IPS-NIHi7 (cell line): ENCODE measurements at regions not wholly inside any gene's neighbourhood (a gene's known extent, or its start where the extent isn't known, plus 50 kb on each side); places are given as distances from the start of the nearest gene placed in this dataset.

ENCODE experiments used
- DNase-seq: peaks from one replicate; pipeline ENCODE4 v3.0.0; 2012; ENCODE audit warnings: mixed read lengths; ENCODE audit errors: extremely low spot score

DNA sequence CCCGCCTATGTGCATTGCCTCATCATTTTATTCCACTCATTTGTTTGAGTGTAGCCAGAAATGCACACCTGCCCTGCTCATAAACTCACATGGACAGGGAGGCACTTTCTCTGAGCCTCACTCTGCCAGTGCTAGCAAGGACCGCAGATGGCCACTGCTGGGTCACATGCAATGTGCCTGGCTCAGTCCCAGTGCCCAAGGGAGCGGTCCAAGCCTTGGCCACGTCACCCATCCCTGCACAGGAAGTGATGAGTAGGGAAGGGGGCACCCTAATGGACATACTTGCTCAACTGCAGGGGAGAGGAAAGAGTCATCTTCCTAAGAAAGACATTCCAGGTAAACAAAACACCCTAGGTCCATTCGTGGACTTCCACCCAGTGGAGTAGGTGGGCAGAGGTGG lies 630.9 kb downstream of the IRX1 start:
- no peak for DNase-seq

- DNase-seq: no peak
Measured at GRCh38 chr5:4228708-4229107, 633.1 kb downstream of the IRX1 start.

- no peak for DNase-seq
Measured at GRCh38 chr5:4229414-4230292, 634.0 kb downstream of the IRX1 start.

- no peak for DNase-seq
Measured at GRCh38 chr5:4230471-4230785, 634.8 kb downstream of the IRX1 start.

- no peak for DNase-seq
Measured at GRCh38 chr5:4230786-4231641, 635.4 kb downstream of the IRX1 start.

- DNase-seq: no peak
Measured at GRCh38 chr5:4232084-4232483, 636.5 kb downstream of the IRX1 start.

DNA sequence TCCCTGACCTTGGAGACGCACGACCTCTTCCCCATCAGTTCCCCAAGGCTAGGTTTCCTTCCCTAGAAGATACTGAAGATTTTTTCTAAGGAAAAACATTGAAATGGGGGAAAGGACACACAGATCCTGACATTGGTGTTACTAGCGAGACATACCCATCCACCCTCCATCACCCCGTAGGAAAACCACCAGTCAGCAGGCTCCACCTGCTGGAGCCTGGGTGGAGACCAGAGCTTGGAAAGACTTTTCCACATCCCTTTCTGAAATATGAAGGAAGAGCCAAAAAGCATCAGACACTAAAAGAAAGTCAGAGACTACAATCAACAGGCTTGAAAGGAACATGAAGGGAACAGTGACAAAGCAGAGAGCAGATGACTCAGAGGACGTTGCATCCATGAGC lies 638.0 kb downstream of the IRX1 start:
- DNase-seq: peak; percentile 22

DNA sequence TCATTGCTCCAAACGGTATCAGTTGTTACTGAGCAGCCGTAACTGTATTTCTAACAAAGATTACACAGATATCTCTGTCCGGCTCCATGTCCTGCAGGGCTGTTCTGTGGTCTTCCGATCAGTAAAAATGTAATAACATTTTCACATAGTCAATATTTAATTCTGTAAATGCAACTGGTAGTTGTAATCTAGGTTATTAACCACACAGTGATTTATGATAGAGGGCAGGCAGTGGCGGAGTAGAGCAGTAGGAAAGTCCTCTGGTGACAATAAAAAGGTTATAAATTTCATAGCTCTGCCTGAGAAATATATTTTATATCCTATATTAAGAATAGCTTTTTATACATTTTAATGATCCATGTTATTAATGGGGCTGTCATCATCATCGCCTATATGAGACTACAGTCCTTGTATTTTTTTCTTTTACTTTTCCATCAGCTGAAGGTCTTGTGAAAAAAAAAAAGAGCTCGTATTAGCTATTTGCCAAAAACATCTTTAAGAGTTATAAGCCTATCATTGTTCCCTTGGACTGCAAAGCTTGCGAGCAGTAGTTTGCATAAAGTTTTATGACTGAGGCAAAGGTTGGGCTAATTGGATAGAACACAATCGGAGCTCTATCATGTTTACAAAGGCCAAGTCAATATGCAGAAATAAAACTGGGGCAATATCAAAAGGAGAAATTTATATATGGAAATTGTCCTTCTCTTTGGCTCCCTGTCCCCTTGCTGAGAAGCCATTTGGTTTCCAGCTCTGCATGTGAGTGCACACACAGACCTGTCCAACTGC lies 648.0 kb downstream of the IRX1 start:
- DNase-seq: no peak

DNA sequence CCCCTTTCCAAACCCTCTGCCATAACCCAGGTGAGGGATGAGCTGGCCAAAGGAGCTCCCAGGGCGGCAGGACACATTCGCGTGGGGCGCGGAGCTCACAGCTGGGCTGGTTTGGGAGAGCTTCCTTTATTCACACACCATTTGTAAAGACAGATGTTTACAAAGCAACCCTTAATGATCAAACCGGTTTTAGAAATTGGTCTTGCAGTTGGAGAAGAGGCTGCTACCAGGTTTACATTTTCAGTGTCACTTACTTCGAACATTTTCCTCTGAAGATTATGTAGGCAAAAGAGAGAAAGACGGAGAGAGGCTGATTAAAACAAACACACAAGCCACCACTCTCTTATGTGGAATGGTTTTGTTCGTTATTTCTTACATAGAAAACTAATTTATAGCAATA lies 648.7 kb downstream of the IRX1 start:
- no peak for DNase-seq

GRCh38 chr5:4245076-4245475 lies 649.4 kb downstream of the IRX1 start:
- no peak for DNase-seq

GRCh38 chr5:4245511-4245910 lies 649.9 kb downstream of the IRX1 start:
- DNase-seq: no peak

- DNase-seq: no peak
Measured at GRCh38 chr5:4246447-4246846, 650.8 kb downstream of the IRX1 start.

DNA sequence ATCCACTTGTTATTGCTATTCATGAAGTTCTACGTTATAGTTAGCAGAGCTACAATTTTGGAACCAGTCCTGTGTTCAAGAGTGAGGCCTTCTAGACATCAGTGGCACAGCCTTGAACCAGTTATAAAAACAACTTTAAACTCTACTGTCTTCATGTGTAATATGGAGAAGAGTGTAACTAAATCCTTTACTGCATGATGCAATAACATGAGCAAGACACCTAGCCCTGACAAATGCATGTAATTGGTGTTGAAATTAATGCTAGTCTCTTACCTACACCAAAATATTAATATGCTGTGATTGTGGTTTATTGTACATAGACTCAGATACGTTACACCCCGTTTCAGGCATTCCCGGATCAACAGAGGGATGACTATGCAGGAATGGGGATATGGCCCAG lies 654.6 kb downstream of the IRX1 start:
- no peak for DNase-seq

DNA sequence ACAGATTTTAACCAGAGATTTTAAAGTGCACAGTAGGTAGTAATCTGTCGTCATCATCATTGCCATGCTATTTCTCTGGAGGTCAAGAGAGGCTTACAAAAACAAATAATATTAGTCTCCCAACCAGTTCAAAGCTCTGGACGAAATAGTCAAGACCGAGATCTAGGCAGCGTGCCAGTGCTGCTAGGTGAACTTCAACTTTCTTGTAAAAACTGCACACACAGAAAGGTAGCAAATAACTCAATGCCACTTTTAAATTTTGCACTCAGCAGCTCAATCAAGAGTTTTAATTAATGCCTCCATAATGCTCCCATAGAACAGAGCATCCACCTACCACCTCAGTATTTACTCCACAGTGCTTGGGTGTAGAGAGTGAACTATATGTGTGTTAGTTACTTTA lies 656.8 kb downstream of the IRX1 start:
- DNase-seq: no peak

DNA sequence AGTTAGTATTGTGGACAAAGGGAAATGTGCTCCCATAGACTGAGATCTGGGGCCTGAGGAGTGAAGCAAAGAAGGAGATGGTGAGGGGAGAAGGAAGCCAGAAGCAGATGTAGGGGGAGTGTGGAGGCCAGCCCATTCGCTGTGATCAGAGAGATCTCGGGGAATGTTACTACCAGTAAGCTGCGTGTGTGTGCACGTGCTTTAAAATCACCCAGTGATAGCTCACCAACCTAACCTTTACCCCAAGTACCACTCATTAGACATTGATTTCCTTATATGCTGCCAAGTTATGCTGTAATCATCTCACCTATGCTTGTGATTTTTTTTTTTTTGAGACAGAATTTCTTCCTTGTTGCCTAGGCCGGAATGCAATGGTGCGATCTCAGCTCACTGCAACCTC lies 659.1 kb downstream of the IRX1 start:
- DNase-seq: no peak

DNA sequence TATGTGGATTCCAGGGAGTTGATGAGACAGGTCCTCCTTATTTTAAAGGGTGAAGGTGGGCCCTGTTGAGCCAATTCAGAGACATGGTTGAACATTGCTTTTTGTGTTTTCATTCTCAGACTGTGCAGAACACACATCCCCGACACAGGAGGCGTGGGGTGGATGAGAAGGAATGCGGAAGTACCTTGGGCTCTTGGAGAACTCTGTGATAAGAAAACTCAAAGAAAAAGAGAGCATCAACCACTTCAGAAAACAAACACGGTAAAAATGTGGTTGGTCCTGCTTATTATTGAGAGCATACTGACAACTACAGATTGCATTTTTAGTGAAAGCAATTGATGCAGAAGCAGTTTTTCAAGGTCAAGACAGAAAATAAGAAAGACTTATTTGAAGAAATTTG lies 659.8 kb downstream of the IRX1 start:
- no peak for DNase-seq

DNA sequence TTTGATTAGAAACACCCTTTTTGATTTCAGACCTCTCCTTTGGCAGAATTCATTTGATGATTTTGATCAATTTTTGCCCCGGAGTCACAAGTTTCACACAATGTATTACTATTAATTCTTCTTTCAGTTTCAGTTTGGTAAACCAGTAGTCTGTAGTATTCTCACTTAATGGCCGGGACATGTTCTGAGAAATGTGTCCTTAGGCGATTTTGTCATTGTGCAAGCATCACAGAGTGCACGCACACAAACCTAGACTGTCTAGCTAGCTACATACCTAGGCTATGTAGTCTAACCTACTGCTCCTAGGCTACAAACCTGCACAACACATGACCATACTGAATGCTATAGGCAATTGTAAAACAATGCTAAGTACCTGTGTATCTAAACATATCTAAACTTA lies 662.5 kb downstream of the IRX1 start:
- no peak for DNase-seq

GRCh38 chr5:4271193-4271592 lies 675.6 kb downstream of the IRX1 start:
- DNase-seq: no peak

GRCh38 chr5:4275232-4275631 lies 679.6 kb downstream of the IRX1 start:
- no peak for DNase-seq

GRCh38 chr5:4294878-4295277 lies 699.2 kb downstream of the IRX1 start:
- DNase-seq: no peak

DNA sequence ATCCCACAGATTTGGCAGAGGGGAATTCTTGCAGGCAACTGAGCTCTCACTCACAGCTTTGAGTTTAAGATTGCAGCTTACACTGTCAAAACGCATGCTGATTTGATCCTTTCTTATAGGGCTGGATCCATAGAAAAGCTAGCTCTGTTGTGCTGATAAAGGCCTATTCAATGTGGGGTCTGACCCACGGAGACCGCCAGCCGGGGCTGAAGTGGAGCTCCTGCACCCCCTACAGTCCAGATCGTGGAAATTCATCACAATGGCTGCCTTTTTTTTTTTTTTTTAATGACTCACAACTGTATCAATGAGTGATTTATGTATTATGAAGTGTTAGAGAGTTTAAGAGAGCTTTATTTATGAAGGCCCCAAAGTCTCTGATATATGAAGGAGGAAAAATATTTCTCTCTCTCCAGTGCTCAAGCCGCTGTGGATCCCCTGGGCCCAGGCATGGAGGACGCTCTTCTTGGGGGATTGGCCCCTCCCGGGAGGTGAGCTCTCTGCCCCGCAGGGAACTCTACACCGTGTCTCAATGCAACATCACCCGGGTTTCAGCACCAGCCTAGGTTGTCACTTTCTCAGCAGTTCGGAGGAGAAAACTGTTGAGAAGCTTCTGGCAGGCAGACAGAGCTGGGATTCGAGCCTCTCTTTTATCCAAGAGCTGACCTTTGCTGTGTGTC lies 700.2 kb downstream of the IRX1 start:
- DNase-seq: peak; percentile 61

DNA sequence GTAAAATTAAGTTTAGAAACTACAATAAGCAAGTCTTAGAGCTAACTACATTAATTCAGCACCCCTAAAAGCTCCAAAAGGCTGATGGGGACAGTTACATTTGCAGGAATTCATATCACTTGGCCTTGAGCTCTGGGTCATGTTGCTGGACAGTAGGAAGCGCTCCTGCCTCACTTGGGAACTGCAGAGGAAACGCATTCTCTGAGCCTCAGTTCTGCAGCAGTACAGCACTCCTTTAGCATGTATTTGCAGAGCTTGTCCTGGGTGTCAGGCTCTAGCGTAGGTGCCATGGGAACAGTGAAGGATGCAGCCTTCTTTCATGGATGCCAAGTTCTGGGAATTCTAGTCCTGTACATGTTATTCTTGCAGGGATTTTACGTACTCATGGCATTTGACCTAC lies 710.4 kb downstream of the IRX1 start:
- no peak for DNase-seq
